MV-4-11 (cell line): ENCODE measurements at regions not wholly inside any gene's neighbourhood (a gene's known extent, or its start where the extent isn't known, plus 50 kb on each side); places are given as distances from the start of the nearest gene placed in this dataset.
"Not testable (repeated sequence)": the region's sequence is repeated elsewhere in the genome, so short reads cannot be mapped to it uniquely, and the experiment has no call there.

ENCODE experiments used
- DNase-seq: peaks from one replicate; lab custom pipeline; 2025; lab: John Stamatoyannopoulos, UW

- DNase-seq = peak; percentile 54
Measured at GRCh38 chr7:101743241-101743994, 74.0 kb upstream of the CUX1 start.

- peak; percentile 26 for DNase-seq
Measured at GRCh38 chr7:101743995-101744360, 73.4 kb upstream of the CUX1 start.

GRCh38 chr7:101744588-101744987 is 72.8 kb upstream of the CUX1 start:
- DNase-seq = peak; percentile 24

GRCh38 chr7:101746314-101746713 is 71.1 kb upstream of the CUX1 start:
- peak; percentile 74 for DNase-seq

- DNase-seq = peak; percentile 82
Measured at GRCh38 chr7:101747053-101747878, 70.2 kb upstream of the CUX1 start.

- no peak for DNase-seq
Measured at GRCh38 chr7:101747879-101748345, 69.5 kb upstream of the CUX1 start.

GRCh38 chr7:101749891-101750290 is 67.5 kb upstream of the CUX1 start:
- no peak for DNase-seq

- DNase-seq = no peak
Measured at GRCh38 chr7:101753316-101753715, 64.1 kb upstream of the CUX1 start.

GRCh38 chr7:101754424-101755159 is 62.8 kb upstream of the CUX1 start:
- DNase-seq = no peak

- DNase-seq = no peak
Measured at GRCh38 chr7:101757879-101758278, 59.5 kb upstream of the CUX1 start.

GRCh38 chr7:101758519-101758918 is 58.9 kb upstream of the CUX1 start:
- not testable (repeated sequence) for DNase-seq

- no peak for DNase-seq
Measured at GRCh38 chr7:101764221-101764620, 53.2 kb upstream of the CUX1 start.

GRCh38 chr7:101767544-101767943 is 49.9 kb upstream of the CUX1 start:
- no peak for DNase-seq
